PC-3 (cell line): ENCODE measurements at regions not wholly inside any gene's neighbourhood (a gene's known extent, or its start where the extent isn't known, plus 50 kb on each side); places are given as distances from the start of the nearest gene placed in this dataset.

ENCODE experiments used
- CTCF ChIP-seq: fragments of 300-600 bp; sonication (generic); conservative IDR thresholded peaks from 2 replicates; pipeline ENCODE4 v1.5.1; 2017; ENCODE audit warnings: antibody characterized with exemption, low read depth, mild to moderate bottlenecking, low read length
- EZH2phosphoT487 ChIP-seq: fragments of 300-600 bp; sonication (generic); IDR thresholded peaks from 2 replicates; pipeline ENCODE4 v1.6.1; 2018; ENCODE audit warnings: mild to moderate bottlenecking, antibody characterized with exemption, low read length, borderline replicate concordance

GRCh38 chr15:53189860-53190259, 399.7 kb upstream of the ONECUT1 start:
- no peak for TF ChIP-seq CTCF
- no peak for TF ChIP-seq EZH2phosphoT487
